22Rv1 (cell line): ENCODE measurements at regions not wholly inside any gene's neighbourhood (a gene's known extent, or its start where the extent isn't known, plus 50 kb on each side); places are given as distances from the start of the nearest gene placed in this dataset.

ENCODE experiments used
- H3K27ac ChIP-seq: fragments of 450-650 bp; 2 replicates; pipeline ENCODE4 v1.5.1; 2017
- ZFX ChIP-seq: fragments of 450-650 bp; IDR thresholded peaks from 2 replicates; pipeline ENCODE4 v1.6.1; 2017; ENCODE audit warnings: antibody characterized with exemption, borderline replicate concordance
- TF ChIP-seq, protein P1 (sequence below): fragments of 450-650 bp; IDR thresholded peaks from 2 replicates; pipeline ENCODE4 v1.5.1; 2017; ENCODE audit warnings: mild to moderate bottlenecking

DNA sequence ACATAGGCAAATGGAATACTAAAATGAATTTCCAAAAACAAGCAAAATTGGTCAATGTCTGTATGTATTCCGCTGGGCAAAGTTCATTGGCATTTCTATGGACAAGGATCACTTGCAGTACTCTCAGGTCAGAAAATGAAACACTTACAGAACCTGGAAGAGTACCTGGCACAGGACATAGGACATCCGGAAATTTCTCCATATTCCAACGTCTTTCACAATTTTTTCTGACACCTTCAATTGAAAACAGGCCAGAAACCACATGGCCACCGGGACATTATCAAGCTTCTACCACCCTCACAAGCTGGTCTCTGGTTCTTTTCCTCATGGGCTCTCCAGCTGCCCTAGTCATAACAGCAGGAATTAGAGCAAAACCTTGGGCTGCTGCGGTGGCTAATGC, 96.9 kb upstream of the MSH6 start:
- TF ChIP-seq, protein P1, sequence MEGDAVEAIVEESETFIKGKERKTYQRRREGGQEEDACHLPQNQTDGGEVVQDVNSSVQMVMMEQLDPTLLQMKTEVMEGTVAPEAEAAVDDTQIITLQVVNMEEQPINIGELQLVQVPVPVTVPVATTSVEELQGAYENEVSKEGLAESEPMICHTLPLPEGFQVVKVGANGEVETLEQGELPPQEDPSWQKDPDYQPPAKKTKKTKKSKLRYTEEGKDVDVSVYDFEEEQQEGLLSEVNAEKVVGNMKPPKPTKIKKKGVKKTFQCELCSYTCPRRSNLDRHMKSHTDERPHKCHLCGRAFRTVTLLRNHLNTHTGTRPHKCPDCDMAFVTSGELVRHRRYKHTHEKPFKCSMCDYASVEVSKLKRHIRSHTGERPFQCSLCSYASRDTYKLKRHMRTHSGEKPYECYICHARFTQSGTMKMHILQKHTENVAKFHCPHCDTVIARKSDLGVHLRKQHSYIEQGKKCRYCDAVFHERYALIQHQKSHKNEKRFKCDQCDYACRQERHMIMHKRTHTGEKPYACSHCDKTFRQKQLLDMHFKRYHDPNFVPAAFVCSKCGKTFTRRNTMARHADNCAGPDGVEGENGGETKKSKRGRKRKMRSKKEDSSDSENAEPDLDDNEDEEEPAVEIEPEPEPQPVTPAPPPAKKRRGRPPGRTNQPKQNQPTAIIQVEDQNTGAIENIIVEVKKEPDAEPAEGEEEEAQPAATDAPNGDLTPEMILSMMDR, result no peak
- TF ChIP-seq ZFX, result no peak
- H3K27ac ChIP-seq, result no peak overlapping the region

DNA sequence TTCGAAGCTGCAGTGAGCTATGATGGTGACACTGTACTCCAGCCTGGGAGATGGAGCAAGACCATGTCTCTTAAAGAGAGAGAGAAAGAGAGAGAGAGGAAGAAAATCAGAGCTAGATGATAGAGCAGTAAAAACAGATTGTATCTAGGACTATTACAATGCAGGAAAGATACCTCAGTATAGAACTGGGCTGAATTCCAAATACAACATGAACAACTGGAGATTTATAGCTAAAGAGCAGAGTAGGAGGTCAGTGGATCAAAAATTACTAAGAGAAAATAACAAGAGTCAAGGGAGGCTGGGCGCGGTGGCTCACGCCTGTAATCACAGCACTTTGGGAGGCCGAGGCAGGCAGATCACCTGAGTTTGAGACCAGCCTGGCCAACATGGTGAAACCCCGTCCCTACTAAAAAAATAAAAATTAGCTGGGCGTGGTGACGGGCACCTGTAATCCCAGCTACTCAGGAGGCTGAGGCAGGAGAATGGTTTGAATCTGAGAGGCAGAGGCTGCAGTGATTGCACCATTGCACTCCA, 100.7 kb upstream of the MSH6 start:
- no peak overlapping the region for H3K27ac ChIP-seq
- TF ChIP-seq, protein P1, result no peak
- TF ChIP-seq ZFX, result no peak

DNA sequence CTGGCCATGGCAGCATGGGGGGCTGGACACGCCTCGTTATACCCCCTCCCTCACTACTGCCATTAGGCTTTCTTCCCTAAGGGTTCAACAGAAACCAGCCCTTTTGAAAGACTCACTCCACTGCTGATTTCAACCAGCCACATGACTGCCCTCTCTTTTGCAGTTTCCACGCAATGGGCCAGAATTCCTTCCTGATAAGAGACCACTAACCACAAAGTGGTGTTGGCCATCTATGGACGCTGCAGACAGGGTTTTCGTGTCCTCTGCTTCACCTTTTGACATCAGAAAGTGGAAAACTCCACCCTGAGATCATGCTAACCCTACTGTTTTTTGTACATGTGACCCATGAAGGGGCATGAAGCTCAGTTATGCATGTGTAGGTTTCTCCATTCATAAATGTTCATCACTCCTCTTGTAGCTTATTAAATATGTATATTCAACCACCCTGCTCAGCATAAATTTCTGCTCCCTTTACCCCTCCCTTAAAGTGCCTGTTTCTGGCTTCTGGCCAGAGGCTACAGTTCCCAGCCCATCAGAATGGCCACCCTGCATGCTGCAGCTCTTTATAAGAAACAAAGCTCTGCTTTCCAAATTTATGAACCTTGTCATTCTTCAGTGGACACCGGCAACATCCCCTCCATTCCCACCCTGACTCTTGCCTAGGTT, 105.6 kb upstream of the KCNK12 start:
- H3K27ac ChIP-seq, result no peak overlapping the region
- TF ChIP-seq, protein P1, result no peak
- no peak for TF ChIP-seq ZFX

DNA sequence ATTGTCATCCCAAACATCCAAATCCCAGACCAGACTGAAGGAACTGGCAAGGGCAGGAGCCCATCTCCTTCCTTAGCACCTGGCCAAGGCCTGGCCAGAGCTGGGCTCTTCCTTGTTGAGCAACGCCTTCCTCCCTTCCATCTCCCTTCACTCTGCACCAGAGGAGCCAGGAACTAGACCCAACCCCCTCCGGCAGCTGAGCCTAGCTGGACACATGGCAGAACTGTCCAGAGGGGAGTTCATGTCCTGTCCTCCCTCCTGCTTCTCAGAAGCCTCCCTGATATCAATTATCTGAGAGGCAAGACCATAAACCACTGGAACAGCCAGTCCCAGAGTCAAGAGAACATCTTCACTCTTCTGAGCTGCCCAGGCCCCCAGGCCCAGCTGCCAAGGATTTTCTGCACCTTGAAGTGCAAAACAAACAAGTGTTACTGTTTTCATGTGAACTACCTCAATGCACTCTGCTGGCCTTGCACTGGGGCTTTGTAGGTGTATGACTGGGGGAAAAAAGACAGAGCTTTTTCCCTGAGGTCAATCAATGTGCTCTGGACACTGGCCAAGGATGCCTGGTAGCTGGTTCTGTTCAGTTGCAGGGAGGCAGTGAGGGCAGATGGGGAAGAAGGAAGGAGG, 104.5 kb upstream of the KCNK12 start:
- TF ChIP-seq ZFX, result no peak
- TF ChIP-seq, protein P1, result no peak
- H3K27ac ChIP-seq, result no peak overlapping the region

DNA sequence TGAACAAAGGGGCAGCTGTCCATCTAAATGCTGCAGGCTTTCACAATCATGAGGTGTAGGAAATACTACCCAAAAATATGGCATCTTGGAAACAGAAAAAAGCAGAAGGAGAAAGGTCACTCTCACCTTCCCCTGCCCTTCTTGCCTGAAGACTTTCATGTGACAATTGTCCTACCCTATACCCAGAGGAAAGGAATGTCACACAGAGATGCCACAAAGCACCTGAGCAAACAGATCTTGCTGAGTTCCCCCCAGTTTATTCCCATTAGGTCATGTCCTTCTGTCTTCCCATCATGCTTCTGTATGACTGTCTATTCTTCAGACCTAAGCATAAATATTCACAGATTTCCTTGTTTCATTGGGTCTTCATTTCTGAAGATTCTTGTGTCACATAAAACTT, 95.5 kb upstream of the KCNK12 start:
- H3K27ac ChIP-seq, result no peak overlapping the region
- TF ChIP-seq, protein P1, result no peak
- TF ChIP-seq ZFX, result no peak

DNA sequence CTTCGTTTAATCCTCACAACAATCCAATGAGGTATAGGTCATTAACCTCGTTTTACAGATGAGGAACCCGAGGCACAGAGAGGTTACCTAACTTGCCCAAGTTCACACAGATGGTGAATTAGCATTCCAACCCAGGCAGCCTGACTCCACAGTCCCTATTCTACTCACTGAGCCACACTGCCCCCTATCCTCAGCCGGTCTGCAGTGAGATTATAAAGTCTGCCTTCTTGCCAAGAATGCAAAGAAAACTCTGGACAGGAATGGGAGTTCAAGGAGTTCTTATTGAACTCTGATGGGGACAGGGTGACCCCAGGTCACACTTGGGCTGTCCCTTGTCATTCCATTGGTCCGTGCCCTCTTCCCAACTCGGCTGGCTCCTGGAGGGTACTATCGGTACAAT, 94.0 kb upstream of the KCNK12 start:
- no peak for TF ChIP-seq ZFX
- TF ChIP-seq, protein P1, result no peak
- H3K27ac ChIP-seq, result no peak overlapping the region

DNA sequence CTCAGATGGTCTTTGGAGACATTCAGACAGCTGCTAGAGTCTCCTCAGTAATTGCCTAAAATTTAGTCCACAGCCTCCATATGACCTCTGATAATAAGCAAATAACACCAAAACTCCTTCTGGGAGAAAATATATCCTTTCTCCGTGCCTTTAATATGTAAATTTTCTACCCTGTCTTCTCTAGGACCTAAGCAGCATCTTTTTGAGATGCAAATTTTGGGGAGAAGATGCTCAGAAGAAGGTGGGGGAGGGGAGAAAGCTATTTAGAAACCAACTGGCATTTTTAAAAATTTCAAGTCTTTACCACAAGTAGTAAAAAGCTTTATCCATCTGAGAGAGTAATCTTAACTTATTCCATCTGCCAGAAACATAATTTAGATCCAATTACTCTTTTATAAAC, 91.8 kb upstream of the KCNK12 start:
- H3K27ac ChIP-seq, result no peak overlapping the region
- TF ChIP-seq ZFX, result no peak
